Left cardiac atrium (tissue), 4 donors: ENCODE measurements at regions not wholly inside any gene's neighbourhood (a gene's known extent, or its start where the extent isn't known, plus 50 kb on each side); places are given as distances from the start of the nearest gene placed in this dataset.
A peak's percentile ranks its signal among the peaks of the same experiment; 100 is the strongest.

Experiments
- ATAC-seq, 2 donors: fragments of 200-7000 bp; cut with Tn5 transposase; one replicate each; pipeline ENCODE4 v1.9.1; 2020; ENCODE audit warnings: mild to moderate bottlenecking in 2 of 2, moderate library complexity in 2 of 2
- DNase-seq: peaks from one replicate; pipeline ENCODE4 v3.0.0-alpha.2; 2020
- intact Hi-C, 2 donors: fragments of 100-400 bp; cut with DNase I; formaldehyde crosslinking; loops; one replicate each; pipeline versions ENCODE4 v1.14.1 to v1.15.1; 2022 to 2023
- donor health status: DM: no; HTN: yes; CAD: no.
- donor health status: DM: no; HTN: yes; CAD: no; lungs with severe emphysema.
- donor health status: DM: yes; HTN: yes; CAD: no.
- donor health status: Dilated cardiomyopathy.

GRCh38 chr11:112453601-112454577, 193.2 kb upstream of the PLET1 start:
- intact Hi-C loops, result loop anchor here in 1 of 2 donors (5.0 kb wide), 1 partner anchor 162 kb away; no protein-coding TSS in a partner anchor
- DNase-seq (peak; percentile 30), ATAC-seq (peak in 1 of 2 donors; percentile 60)

GRCh38 chr11:112454841-112455240, 194.2 kb upstream of the PLET1 start:
- intact Hi-C loops, result loop anchor here in 1 of 2 donors (5.0 kb wide), 1 partner anchor 163 kb away; no protein-coding TSS in a partner anchor
- DNase-seq (no peak), ATAC-seq (no peak)

DNA sequence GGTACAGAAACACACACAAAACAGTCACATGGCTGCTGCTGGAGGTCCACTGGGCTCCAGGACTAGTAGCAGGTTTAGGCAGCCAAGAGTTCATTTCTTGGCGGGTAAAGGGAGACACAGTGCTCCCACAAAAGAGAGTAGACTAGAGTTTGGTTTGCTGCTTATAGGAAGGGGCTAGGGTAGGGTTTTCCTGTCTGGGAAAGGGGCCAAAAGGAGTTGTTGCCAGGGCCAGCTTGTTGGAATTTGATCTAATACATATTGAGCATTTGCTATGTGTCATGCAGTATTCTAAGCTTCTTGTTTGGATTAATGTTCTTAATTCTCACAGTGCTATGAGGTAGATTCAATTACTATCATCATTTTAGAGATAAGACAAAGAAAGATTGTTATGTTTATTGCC, 195.1 kb upstream of the PLET1 start:
- ATAC-seq, result no peak
- intact Hi-C loops, result no loop called here
- no peak for DNase-seq

- no peak for ATAC-seq
- intact Hi-C loops, result no loop called here
- no peak for DNase-seq
Measured at GRCh38 chr11:112457532-112457931, 196.9 kb upstream of the PLET1 start.

GRCh38 chr11:112459001-112459400, 198.3 kb upstream of the PLET1 start:
- ATAC-seq, result no peak
- no peak for DNase-seq
- intact Hi-C loops, result no loop called here

DNA sequence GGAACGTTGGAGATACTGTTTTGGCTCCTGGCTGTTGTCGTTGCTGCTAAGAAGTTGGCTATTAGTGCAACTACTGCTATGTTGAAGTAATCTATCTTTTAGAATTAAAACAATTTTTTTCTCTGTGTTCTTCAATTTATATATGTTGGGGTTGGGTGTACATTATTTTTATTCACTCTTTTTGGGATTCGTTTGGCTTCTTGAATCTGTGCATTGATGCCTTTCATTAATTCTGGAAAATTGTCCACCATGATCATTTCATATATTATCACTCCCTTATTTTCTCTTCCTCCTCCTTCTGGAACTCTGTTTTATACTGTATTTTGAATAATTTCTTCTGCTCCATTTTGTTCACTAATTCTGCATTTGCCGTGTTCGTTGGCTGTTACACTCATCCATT, 199.5 kb upstream of the PLET1 start:
- no peak for ATAC-seq
- intact Hi-C loops, result no loop called here
- no peak for DNase-seq

DNA sequence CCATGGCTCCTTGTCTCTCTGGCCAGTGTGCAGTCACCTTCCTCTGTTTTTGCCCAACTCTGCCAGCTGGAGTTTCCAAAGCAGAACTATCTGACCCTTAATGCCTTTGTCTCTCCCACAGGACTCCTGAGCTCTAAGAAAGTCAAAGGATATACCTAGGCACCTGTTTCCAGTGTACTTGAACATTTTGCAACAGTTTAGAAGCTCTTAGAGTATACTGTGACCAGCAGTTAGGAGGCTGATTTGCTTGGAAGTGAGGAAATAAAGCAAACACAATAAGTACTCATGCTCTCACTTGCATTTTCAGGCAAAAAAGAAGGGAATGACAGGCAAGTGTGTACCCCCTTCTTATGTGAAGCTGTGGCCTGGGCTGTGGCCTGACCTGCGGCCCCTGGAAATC, 204.3 kb upstream of the PLET1 start:
- DNase-seq, result no peak
- intact Hi-C loops, result no loop called here
- ATAC-seq, result no peak

DNA sequence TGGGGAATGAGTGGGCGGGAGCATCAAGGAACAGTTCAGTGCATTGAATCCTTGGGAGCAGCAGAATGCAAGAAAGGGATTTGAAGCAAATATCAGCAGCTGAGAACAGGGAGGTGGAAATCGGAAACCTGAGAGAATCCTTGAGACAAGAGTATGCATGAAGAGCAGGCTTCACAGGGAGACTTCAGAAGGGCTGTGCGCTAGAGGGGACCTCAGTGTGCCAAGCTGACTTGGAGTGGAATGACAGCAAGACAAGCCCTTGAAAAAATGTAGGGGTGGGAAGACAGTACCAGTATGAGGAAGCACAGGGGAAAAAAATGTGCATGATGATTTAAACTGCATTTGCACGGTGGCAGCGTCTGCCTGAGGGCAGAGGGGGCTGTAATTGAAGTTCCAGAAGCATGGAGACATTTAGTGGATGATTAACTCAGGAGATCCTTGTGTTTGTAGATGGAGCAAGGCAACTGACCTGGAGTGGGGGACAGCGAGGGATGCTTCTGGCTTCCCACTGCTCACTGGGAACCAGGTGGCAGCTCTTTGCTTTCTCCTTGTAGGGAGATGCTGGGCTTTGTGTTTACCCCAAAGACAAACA, 204.9 kb upstream of the PLET1 start:
- intact Hi-C loops, result no loop called here
- ATAC-seq, result no peak
- DNase-seq, result no peak

- no peak for ATAC-seq
- DNase-seq, result no peak
- intact Hi-C loops, result no loop called here
Measured at GRCh38 chr11:112467721-112468120, 207.1 kb upstream of the PLET1 start.

DNA sequence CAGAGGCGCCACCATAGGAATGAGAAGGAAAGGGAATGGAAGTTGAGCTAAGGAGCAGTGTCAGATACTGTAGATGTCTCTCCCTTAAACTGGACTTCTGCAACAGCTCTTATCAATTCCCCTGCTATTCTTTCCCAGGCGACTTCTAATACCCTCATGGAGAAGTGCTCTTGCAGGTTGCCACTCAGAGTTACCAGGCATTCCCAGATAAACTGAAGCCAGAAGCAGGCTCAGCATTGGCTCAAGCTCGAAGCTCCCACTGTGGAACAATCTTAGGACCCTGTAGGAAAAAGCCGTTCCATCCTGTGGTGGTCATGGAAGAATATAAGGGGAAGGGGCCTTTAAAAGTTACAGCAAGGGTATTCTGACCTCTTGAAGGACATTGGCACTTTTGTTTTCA, 208.7 kb upstream of the PLET1 start:
- no peak for DNase-seq
- ATAC-seq, result no peak
- intact Hi-C loops, result no loop called here

DNA sequence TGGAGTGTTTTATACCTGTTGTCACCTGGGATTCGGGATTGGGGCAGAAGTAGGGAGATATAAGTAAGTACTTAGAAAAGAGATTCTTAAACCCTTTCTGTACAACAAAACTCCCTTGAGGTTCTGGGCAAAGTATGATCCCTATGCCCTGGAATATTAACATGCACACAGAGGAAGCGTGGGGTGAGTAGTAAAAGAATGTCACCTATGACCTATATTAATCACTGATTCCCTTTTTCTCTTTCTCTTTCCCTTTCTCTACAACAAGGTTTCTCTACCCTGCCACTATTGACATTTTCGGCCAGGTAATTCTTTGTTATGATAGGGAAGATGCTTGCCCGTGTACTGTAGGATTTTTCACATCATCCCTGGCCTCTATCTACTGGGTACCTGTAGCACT, 209.7 kb upstream of the PLET1 start:
- DNase-seq, result no peak
- intact Hi-C loops, result no loop called here
- ATAC-seq, result no peak

DNA sequence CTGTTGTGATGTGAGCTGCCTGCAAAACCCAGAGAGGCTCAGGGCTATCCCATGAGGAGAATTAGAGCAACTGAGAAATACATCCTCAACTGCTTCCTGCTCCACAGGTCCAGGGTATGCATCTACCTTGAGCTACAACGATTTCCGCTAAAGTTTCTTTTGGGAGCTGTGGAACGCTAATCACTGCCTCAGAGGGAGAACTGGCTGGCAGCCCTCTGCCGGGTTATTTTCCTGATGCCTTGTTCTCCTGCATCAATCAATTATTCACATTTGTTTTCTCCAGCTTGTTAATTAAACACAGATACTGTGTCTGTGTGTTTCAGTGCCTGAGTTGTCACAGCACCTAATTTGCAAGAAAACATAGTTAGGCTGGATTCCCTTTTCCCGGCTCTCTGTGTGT, 211.1 kb upstream of the PLET1 start:
- intact Hi-C loops, result no loop called here
- no peak for DNase-seq
- no peak for ATAC-seq

DNA sequence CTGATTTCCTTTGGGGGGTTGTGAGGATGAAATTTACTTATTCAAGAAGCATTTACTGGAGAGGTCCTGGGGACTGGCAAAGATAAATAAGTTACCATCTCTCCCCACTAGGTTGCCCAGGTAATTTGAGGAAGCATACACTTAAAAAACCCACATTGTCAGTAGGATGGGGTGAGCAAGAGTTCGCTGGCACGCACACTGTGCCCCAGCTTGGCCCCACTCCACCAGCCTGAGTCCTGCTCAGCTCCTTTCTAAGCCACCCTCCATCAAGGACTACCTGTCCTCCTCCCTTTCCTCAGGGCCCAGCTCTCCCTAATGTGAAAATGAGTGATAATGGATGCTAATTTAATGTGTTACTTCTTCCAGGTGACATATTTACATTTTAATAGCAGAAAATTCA, 216.5 kb upstream of the PLET1 start:
- intact Hi-C loops, result no loop called here
- ATAC-seq (no peak), DNase-seq (no peak)

GRCh38 chr11:112477581-112478317, 217.1 kb upstream of the PLET1 start:
- ATAC-seq (no peak), DNase-seq (no peak)
- intact Hi-C loops, result no loop called here

DNA sequence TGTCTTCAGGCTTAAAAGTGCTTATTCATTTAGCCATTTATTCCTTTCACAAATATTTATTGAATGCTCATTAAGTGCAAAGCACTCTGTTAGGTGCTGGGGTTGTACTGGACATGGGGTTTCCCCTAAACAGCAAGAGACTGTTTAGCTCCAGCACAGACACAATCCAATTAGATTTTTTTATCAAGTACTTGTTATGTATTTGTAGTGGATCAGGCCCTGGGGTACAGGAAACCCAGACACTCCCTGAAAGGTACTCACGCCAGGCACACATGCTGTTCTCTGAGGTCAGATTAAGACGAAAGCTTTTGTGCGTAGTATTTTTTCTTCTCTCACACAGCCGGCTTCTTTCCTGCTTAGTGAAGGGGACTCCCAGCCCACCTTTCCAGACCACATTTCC, 218.1 kb upstream of the PLET1 start:
- intact Hi-C loops, result no loop called here
- ATAC-seq, result no peak
- no peak for DNase-seq

DNA sequence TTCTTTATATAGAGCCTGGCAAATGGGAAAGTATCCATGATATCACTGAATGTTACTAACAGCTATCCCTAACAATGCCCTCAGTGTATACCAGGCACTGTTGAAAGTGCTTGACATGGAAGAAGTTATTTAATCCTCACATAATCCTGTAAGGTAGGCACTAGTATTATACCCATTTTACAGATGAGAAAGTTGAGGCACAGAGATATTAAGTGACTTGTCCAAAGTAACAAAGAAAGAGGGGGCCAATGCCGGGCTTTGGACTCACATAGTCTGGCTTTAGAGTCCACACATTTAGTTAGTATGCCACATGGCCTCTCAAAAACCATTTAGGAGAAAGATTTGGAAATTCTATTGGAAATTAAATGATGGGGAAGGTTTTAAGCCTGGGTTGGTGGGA, 220.8 kb upstream of the PLET1 start:
- DNase-seq, result no peak
- intact Hi-C loops, result no loop called here

DNA sequence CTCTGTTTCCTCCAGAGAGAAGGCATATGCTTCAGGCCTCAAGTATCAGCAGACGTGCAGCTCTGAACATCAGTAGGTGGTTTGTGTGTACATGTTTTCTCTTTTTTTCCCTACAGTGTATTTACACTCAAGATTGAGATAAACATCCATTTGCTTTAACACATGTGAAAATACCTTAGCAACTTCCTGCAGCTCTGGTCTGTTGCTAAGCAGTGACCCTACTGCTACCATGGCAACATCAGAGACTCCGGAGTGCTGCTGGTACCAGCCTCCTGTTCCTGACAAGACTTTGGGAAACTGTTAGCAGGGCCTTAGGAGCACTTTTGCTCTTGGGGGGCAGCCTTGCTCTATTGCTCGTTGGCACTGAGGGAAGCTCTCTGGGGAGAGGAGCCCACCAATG, 221.2 kb upstream of the PLET1 start:
- DNase-seq (no peak), ATAC-seq (no peak)
- intact Hi-C loops, result no loop called here

More for the DNA sequence above, 220.8 kb upstream of the PLET1 start:
- ATAC-seq, result no peak

DNA sequence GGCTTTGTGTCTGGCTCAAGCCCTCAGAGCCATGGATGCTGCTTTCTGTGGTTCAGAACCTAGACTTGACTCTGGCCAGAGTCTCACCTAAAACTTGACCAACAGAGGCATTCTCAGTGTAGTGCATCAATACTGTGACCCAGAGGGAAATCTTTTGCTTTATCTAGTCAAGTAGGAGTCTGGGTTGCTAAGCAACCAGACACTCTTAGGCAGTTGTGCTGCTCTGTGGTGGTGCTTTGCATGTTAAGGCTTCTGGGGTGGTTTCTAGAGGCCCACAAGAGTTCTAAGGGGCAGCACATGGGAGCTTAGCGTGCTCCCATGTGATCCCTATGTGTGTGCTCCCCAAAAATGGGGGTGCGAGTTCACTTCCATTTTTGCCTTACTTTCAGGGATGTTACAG, 224.6 kb upstream of the PLET1 start:
- intact Hi-C loops, result no loop called here
- ATAC-seq (no peak), DNase-seq (no peak)

GRCh38 chr11:112497826-112498225, 237.2 kb upstream of the PLET1 start:
- ATAC-seq, result no peak
- intact Hi-C loops, result no loop called here
- no peak for DNase-seq

GRCh38 chr11:112498701-112499100, 238.0 kb upstream of the PLET1 start:
- DNase-seq, result no peak
- no peak for ATAC-seq
- intact Hi-C loops, result no loop called here
